GM23338 (cell line): ENCODE measurements at regions not wholly inside any gene's neighbourhood (a gene's known extent, or its start where the extent isn't known, plus 50 kb on each side); places are given as distances from the start of the nearest gene placed in this dataset.

Experiments used
- ATAC-seq: fragments of 200-7000 bp; cut with Tn5 transposase; 3 replicates; pipeline ENCODE4 v1.9.1; 2020
- DNase-seq: peaks from one replicate; pipeline ENCODE4 v3.0.0-alpha.2; 2015; ENCODE audit warnings: low spot score
- H2AFZ ChIP-seq: fragments of 200-600 bp; sonication (generic); 2 replicates; pipeline ENCODE4 v1.8.0; 2016; ENCODE audit warnings: antibody characterized with exemption, mild to moderate bottlenecking, moderate library complexity
- H3F3A ChIP-seq: fragments of 200-600 bp; sonication (generic); replicated peaks from 2 replicates; pipeline ENCODE4 v1.8.0; 2017; ENCODE audit warnings: antibody characterized with exemption, mixed run types, low read depth
- H3K27ac ChIP-seq: fragments of 200-600 bp; sonication (generic); 2 replicates; pipeline ENCODE4 v1.6.1; 2016; ENCODE audit warnings: low read depth
- H3K27me3 ChIP-seq: fragments of 200-600 bp; sonication (generic); 2 replicates; pipeline ENCODE4 v1.8.0; 2016; ENCODE audit warnings: mild to moderate bottlenecking, mixed run types, moderate library complexity; ENCODE audit not compliant: insufficient read depth
- H3K36me3 ChIP-seq: fragments of 200-600 bp; sonication (generic); 2 replicates; pipeline ENCODE4 v1.8.0; 2016; ENCODE audit warnings: mild to moderate bottlenecking; ENCODE audit not compliant: insufficient read depth
- H3K4me1 ChIP-seq: fragments of 200-600 bp; sonication (generic); 2 replicates; pipeline ENCODE4 v1.8.0; 2016; ENCODE audit warnings: mild to moderate bottlenecking, moderate library complexity; ENCODE audit not compliant: insufficient read depth
- H3K4me2 ChIP-seq: fragments of 200-600 bp; sonication (generic); 2 replicates; pipeline ENCODE4 v1.7.1; 2017; ENCODE audit warnings: mixed run types
- H3K4me3 ChIP-seq: fragments of 200-600 bp; sonication (generic); 2 replicates; pipeline ENCODE4 v1.6.1; 2016; ENCODE audit warnings: mixed run types
- H3K79me2 ChIP-seq: fragments of 200-600 bp; sonication (generic); replicated peaks from 2 replicates; pipeline ENCODE4 v1.8.0; 2017; ENCODE audit warnings: mild to moderate bottlenecking; ENCODE audit not compliant: insufficient read depth
- H3K9me2 ChIP-seq: fragments of 200-600 bp; sonication (generic); 2 replicates; pipeline ENCODE4 v1.8.0; 2017; ENCODE audit not compliant: insufficient read depth
- H4K20me1 ChIP-seq: fragments of 200-600 bp; sonication (generic); replicated peaks from 2 replicates; pipeline ENCODE4 v1.8.0; 2017; ENCODE audit warnings: mild to moderate bottlenecking; ENCODE audit not compliant: insufficient read depth
- H3K27ac Mint-ChIP-seq: 2 replicates; pipeline ENCODE4 v1.8.0; 2020; ENCODE audit warnings: inconsistent platforms, mild to moderate bottlenecking, moderate library complexity, mixed read lengths
- H3K27me3 Mint-ChIP-seq: 3 replicates; pipeline ENCODE4 v1.8.0; 2022; ENCODE audit warnings: low read depth, mild to moderate bottlenecking, moderate library complexity, mixed read lengths, inconsistent platforms; ENCODE audit not compliant: insufficient read depth, poor library complexity
- H3K36me3 Mint-ChIP-seq: 3 replicates; pipeline ENCODE4 v1.8.0; 2021; ENCODE audit warnings: low read depth, mild to moderate bottlenecking, inconsistent platforms, moderate library complexity, mixed read lengths
- H3K4me1 Mint-ChIP-seq: 3 replicates; pipeline ENCODE4 v1.8.0; 2020; ENCODE audit warnings: mild to moderate bottlenecking, inconsistent platforms, mixed read lengths
- H3K4me3 Mint-ChIP-seq: 3 replicates; pipeline ENCODE4 v1.8.0; 2021; ENCODE audit warnings: moderate library complexity, mild to moderate bottlenecking, inconsistent platforms, mixed read lengths
- H3K9me3 Mint-ChIP-seq: 3 replicates; pipeline ENCODE4 v1.8.0; 2020; ENCODE audit warnings: moderate library complexity, mild to moderate bottlenecking, inconsistent platforms, mixed read lengths
- EZH2 ChIP-seq: fragments of 200-600 bp; sonication (generic); IDR thresholded peaks from one replicate; pipeline ENCODE4 v1.8.0; 2017; ENCODE audit warnings: antibody characterized with exemption, mild to moderate bottlenecking, low read depth; ENCODE audit not compliant: unreplicated experiment
- EZH2phosphoT487 ChIP-seq: fragments of 200-600 bp; sonication (generic); IDR thresholded peaks from one replicate; pipeline ENCODE4 v1.8.1; 2018; ENCODE audit warnings: antibody characterized with exemption; ENCODE audit not compliant: unreplicated experiment
- JUNB ChIP-seq: IDR thresholded peaks from one replicate; pipeline ENCODE4 v1.6.1; 2016; ENCODE audit warnings: antibody characterized with exemption; ENCODE audit not compliant: unreplicated experiment
- POLR2AphosphoS5 ChIP-seq: IDR thresholded peaks from 2 replicates; pipeline ENCODE4 v1.6.1; 2016; ENCODE audit warnings: antibody characterized with exemption, low read depth
- ZNF331 ChIP-seq: fragments of 250-450 bp; sonication (Bioruptor Pico); IDR thresholded peaks from 2 replicates; pipeline ENCODE4 v1.5.0; 2020; ENCODE audit warnings: low read depth, mild to moderate bottlenecking, moderate library complexity
- TF ChIP-seq, protein P1 (sequence below): IDR thresholded peaks from 2 replicates; pipeline ENCODE4 v1.6.1; 2016; ENCODE audit warnings: antibody characterized with exemption
- TF ChIP-seq, protein P2 (sequence below): fragments of 250-450 bp; sonication (Bioruptor Pico); IDR thresholded peaks from 2 replicates; pipeline ENCODE4 v1.5.0; 2020; ENCODE audit warnings: mild to moderate bottlenecking, moderate library complexity
- TF ChIP-seq, protein P3 (sequence below): IDR thresholded peaks from one replicate; pipeline ENCODE4 v1.6.1; 2018; ENCODE audit warnings: antibody characterized with exemption; ENCODE audit not compliant: unreplicated experiment

DNA sequence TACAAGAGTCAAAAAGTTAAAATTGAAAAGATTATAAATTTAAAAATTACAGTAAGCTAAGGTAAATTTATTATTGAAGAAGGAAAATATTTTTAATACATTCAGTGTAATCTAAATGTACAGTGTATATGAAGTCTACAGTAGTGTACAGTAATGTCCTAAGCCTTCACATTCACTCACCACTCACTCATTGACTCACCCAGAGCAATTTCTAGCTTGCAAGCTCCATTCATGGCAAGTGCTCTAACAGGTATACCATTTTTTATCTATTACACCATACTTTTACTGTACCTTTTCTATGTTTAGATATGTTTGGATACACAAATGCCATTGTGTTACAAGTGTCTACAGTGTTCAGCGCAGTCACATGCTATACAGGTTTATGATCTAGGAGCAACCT is 389.7 kb downstream of the RASEF start:
- no peaks in the 10 kb centered on the region for H3K27me3 ChIP-seq
- H3K4me2 ChIP-seq: no peak overlapping the region
- no peaks in the 10 kb centered on the region for H3K4me1 ChIP-seq
- peaks cover 6% of the 10 kb centered on the region for H3K9me2 ChIP-seq
- no peak overlapping the region for H3K27ac ChIP-seq
- Mint-ChIP-seq H3K36me3 (no peaks in the 10 kb centered on the region), H3K9me3 (no peaks in the 10 kb centered on the region), H3K4me3 (no peak overlapping the region), H3K27me3 (no peaks in the 10 kb centered on the region), H3K4me1 (peaks cover 3% of the 10 kb centered on the region; the same call in 1 of the 3 replicates), H3K27ac (no peak overlapping the region)
- no peak for TF ChIP-seq ZNF331
- TF ChIP-seq EZH2phosphoT487: no peak
- no peak for TF ChIP-seq POLR2AphosphoS5
- TF ChIP-seq EZH2: no peak
- TF ChIP-seq JUNB: no peak
- TF ChIP-seq, protein P1, sequence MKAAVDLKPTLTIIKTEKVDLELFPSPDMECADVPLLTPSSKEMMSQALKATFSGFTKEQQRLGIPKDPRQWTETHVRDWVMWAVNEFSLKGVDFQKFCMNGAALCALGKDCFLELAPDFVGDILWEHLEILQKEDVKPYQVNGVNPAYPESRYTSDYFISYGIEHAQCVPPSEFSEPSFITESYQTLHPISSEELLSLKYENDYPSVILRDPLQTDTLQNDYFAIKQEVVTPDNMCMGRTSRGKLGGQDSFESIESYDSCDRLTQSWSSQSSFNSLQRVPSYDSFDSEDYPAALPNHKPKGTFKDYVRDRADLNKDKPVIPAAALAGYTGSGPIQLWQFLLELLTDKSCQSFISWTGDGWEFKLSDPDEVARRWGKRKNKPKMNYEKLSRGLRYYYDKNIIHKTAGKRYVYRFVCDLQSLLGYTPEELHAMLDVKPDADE: no peak
- TF ChIP-seq, protein P2, sequence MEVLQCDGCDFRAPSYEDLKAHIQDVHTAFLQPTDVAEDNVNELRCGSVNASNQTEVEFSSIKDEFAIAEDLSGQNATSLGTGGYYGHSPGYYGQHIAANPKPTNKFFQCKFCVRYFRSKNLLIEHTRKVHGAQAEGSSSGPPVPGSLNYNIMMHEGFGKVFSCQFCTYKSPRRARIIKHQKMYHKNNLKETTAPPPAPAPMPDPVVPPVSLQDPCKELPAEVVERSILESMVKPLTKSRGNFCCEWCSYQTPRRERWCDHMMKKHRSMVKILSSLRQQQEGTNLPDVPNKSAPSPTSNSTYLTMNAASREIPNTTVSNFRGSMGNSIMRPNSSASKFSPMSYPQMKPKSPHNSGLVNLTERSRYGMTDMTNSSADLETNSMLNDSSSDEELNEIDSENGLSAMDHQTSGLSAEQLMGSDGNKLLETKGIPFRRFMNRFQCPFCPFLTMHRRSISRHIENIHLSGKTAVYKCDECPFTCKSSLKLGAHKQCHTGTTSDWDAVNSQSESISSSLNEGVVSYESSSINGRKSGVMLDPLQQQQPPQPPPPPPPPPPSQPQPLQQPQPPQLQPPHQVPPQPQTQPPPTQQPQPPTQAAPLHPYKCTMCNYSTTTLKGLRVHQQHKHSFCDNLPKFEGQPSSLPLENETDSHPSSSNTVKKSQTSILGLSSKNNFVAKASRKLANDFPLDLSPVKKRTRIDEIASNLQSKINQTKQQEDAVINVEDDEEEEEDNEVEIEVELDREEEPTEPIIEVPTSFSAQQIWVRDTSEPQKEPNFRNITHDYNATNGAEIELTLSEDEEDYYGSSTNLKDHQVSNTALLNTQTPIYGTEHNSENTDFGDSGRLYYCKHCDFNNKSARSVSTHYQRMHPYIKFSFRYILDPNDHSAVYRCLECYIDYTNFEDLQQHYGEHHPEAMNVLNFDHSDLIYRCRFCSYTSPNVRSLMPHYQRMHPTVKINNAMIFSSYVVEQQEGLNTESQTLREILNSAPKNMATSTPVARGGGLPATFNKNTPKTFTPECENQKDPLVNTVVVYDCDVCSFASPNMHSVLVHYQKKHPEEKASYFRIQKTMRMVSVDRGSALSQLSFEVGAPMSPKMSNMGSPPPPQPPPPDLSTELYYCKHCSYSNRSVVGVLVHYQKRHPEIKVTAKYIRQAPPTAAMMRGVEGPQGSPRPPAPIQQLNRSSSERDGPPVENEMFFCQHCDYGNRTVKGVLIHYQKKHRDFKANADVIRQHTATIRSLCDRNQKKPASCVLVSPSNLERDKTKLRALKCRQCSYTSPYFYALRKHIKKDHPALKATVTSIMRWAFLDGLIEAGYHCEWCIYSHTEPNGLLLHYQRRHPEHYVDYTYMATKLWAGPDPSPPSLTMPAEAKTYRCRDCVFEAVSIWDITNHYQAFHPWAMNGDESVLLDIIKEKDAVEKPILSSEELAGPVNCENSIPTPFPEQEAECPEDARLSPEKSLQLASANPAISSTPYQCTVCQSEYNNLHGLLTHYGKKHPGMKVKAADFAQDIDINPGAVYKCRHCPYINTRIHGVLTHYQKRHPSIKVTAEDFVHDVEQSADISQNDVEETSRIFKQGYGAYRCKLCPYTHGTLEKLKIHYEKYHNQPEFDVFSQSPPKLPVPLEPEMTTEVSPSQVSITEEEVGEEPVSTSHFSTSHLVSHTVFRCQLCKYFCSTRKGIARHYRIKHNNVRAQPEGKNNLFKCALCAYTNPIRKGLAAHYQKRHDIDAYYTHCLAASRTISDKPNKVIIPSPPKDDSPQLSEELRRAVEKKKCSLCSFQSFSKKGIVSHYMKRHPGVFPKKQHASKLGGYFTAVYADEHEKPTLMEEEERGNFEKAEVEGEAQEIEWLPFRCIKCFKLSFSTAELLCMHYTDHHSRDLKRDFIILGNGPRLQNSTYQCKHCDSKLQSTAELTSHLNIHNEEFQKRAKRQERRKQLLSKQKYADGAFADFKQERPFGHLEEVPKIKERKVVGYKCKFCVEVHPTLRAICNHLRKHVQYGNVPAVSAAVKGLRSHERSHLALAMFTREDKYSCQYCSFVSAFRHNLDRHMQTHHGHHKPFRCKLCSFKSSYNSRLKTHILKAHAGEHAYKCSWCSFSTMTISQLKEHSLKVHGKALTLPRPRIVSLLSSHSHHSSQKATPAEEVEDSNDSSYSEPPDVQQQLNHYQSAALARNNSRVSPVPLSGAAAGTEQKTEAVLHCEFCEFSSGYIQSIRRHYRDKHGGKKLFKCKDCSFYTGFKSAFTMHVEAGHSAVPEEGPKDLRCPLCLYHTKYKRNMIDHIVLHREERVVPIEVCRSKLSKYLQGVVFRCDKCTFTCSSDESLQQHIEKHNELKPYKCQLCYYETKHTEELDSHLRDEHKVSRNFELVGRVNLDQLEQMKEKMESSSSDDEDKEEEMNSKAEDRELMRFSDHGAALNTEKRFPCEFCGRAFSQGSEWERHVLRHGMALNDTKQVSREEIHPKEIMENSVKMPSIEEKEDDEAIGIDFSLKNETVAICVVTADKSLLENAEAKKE (CRISPR knock-in tag): no peak
- TF ChIP-seq, protein P3, sequence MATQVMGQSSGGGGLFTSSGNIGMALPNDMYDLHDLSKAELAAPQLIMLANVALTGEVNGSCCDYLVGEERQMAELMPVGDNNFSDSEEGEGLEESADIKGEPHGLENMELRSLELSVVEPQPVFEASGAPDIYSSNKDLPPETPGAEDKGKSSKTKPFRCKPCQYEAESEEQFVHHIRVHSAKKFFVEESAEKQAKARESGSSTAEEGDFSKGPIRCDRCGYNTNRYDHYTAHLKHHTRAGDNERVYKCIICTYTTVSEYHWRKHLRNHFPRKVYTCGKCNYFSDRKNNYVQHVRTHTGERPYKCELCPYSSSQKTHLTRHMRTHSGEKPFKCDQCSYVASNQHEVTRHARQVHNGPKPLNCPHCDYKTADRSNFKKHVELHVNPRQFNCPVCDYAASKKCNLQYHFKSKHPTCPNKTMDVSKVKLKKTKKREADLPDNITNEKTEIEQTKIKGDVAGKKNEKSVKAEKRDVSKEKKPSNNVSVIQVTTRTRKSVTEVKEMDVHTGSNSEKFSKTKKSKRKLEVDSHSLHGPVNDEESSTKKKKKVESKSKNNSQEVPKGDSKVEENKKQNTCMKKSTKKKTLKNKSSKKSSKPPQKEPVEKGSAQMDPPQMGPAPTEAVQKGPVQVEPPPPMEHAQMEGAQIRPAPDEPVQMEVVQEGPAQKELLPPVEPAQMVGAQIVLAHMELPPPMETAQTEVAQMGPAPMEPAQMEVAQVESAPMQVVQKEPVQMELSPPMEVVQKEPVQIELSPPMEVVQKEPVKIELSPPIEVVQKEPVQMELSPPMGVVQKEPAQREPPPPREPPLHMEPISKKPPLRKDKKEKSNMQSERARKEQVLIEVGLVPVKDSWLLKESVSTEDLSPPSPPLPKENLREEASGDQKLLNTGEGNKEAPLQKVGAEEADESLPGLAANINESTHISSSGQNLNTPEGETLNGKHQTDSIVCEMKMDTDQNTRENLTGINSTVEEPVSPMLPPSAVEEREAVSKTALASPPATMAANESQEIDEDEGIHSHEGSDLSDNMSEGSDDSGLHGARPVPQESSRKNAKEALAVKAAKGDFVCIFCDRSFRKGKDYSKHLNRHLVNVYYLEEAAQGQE: no peak
- H3K36me3 ChIP-seq: no peaks in the 10 kb centered on the region
- ATAC-seq (no peak), DNase-seq (no peak)
- no peaks in the 10 kb centered on the region for H3F3A ChIP-seq
- no peaks in the 10 kb centered on the region for H3K79me2 ChIP-seq
- H3K4me3 ChIP-seq: no peak overlapping the region
- H2AFZ ChIP-seq: no peak overlapping the region
- no peaks in the 10 kb centered on the region for H4K20me1 ChIP-seq
